ENCODE measurements at regions not wholly inside any gene's neighbourhood (a gene's known extent, or its start where the extent isn't known, plus 50 kb on each side); places are given as distances from the start of the nearest gene placed in this dataset.

- TF ChIP-seq CTCF (conservative IDR thresholded peaks at IDR 0.05; ENCODE audit: low read depth, low read length) (no peak), EZH2 (IDR thresholded peaks at IDR 0.05; ENCODE audit: low read length, unreplicated experiment) (no peak), EZH2phosphoT487 (IDR thresholded peaks at IDR 0.05; ENCODE audit: borderline replicate concordance, low read length) (no peak)
These were observed 52.9 kb upstream of the SIRPA start for GRCh38 chr20:1842281-1842680.

All from PC-3 (cell line).